Endothelial cell of umbilical vein (primary cell): ENCODE measurements at regions not wholly inside any gene's neighbourhood (a gene's known extent, or its start where the extent isn't known, plus 50 kb on each side); places are given as distances from the start of the nearest gene placed in this dataset.

ENCODE experiments used
- BruUV-seq: library from RNA; stranded (reverse); fragments of 400-500 nt; replicated peaks from 2 replicates; lab custom pipeline; 2021; lab: Mats Ljungman, UMichigan
- CTCF ChIA-PET: fragments of 300-600, 350-600 bp; sonication (Branson Sonifier 250); formaldehyde crosslinking; loops from one replicate; lab custom pipeline; 2021; ENCODE audit warnings: antibody characterized with exemption, inconsistent platforms; lab: Charles Lee
- POLR2A ChIA-PET: fragments of 300-600, 350-600 bp; sonication (Branson Sonifier 250); formaldehyde crosslinking; loops from one replicate; lab custom pipeline; 2021; ENCODE audit warnings: antibody characterized with exemption, inconsistent platforms; lab: Charles Lee
- DNase-seq: peaks from one replicate; pipeline ENCODE4 v3.0.0-alpha.2; 2011; ENCODE audit warnings: low read depth, low spot score
- FAIRE-seq: peaks from 2 replicates; lab custom pipeline; 2011; peaks lifted over from hg19 to GRCh38; lab: Jason Lieb, UNC
- H2AFZ ChIP-seq: 2 replicates; pipeline ENCODE4 v1.6.0; 2012; ENCODE audit warnings: low read depth, low read length, control low read depth, inconsistent platforms
- H3K27ac ChIP-seq: 2 replicates; pipeline ENCODE4 v1.5.1; 2011; ENCODE audit warnings: low read depth, mild to moderate bottlenecking, control low read depth, low read length, moderate library complexity; ENCODE audit not compliant: insufficient read depth
- H3K27me3 ChIP-seq, 2 experiments: 2 replicates each; pipeline versions ENCODE4 v1.6.0 to v1.6.1; 2011; ENCODE audit warnings: low read length in 2 of 2, mixed read lengths in 1 of 2; ENCODE audit not compliant: control insufficient read depth in 2 of 2, insufficient read depth in 2 of 2
- H3K36me3 ChIP-seq, 2 experiments: 2 replicates in 1 of 2; 3 replicates in 1 of 2; pipeline ENCODE4 v1.5.1; 2011; ENCODE audit warnings: low read length in 2 of 2, mild to moderate bottlenecking in 1 of 2, moderate library complexity in 1 of 2; ENCODE audit not compliant: control insufficient read depth in 2 of 2, insufficient read depth in 2 of 2; ENCODE audit errors: extremely low read depth in 1 of 2
- H3K4me1 ChIP-seq: 3 replicates; pipeline ENCODE4 v1.5.1; 2011; ENCODE audit warnings: mild to moderate bottlenecking, low read length; ENCODE audit not compliant: control insufficient read depth, insufficient read depth; ENCODE audit errors: extremely low read depth
- H3K4me2 ChIP-seq: 2 replicates; pipeline ENCODE4 v1.6.1; 2011; ENCODE audit warnings: low read length, control low read depth, mixed read lengths; ENCODE audit not compliant: insufficient read depth
- H3K4me3 ChIP-seq, 3 experiments: fragments of 200-600 bp in 1 of 3; sonication (generic), shearing (Covaris generic) in 1 of 3; replicated peaks in 1 of 3; 2 replicates each; pipeline ENCODE4 v1.5.1; 2011 to 2016; ENCODE audit warnings: control low read depth in 3 of 3, low read length in 3 of 3, mild to moderate bottlenecking in 2 of 3, inconsistent platforms in 1 of 3, low read depth in 1 of 3, moderate library complexity in 1 of 3; ENCODE audit not compliant: insufficient read depth in 1 of 3
- H3K79me2 ChIP-seq: 2 replicates; pipeline ENCODE4 v1.6.0; 2012; ENCODE audit warnings: low read length, inconsistent platforms; ENCODE audit not compliant: control insufficient read depth, insufficient read depth
- H3K9ac ChIP-seq: replicated peaks from 2 replicates; pipeline ENCODE3; 2011; ENCODE audit warnings: low read length, control low read depth; ENCODE audit not compliant: insufficient read depth; ENCODE audit errors: extremely low read depth
- H3K9me1 ChIP-seq: replicated peaks from 3 replicates; pipeline ENCODE4 v1.6.0; 2011; ENCODE audit warnings: mild to moderate bottlenecking, low read length; ENCODE audit not compliant: control insufficient read depth, insufficient read depth; ENCODE audit errors: extremely low read depth
- H3K9me3 ChIP-seq: replicated peaks from 2 replicates; pipeline ENCODE4 v1.5.1; 2012; ENCODE audit warnings: low read length, inconsistent platforms; ENCODE audit not compliant: control insufficient read depth, insufficient read depth
- H4K20me1 ChIP-seq: replicated peaks from 2 replicates; pipeline ENCODE3; 2011; ENCODE audit warnings: mild to moderate bottlenecking, low read length; ENCODE audit not compliant: control insufficient read depth, insufficient read depth; ENCODE audit errors: extremely low read depth
- EZH2 ChIP-seq: IDR thresholded peaks from 2 replicates; pipeline ENCODE4 v1.6.1; 2012; ENCODE audit warnings: borderline replicate concordance, low read depth, mild to moderate bottlenecking, moderate library complexity, low read length, inconsistent platforms; ENCODE audit not compliant: severe bottlenecking
- FOS ChIP-seq: IDR thresholded peaks from 2 replicates; pipeline ENCODE4 v1.6.1; 2011; ENCODE audit warnings: mild to moderate bottlenecking, low read length, moderate library complexity, borderline replicate concordance; ENCODE audit not compliant: insufficient read depth
- GATA2 ChIP-seq: IDR thresholded peaks from 2 replicates; pipeline ENCODE4 v1.7.0; 2011; ENCODE audit warnings: low read depth, mild to moderate bottlenecking, moderate library complexity, mixed read lengths, low read length; ENCODE audit not compliant: insufficient read length, insufficient read depth
- JUN ChIP-seq: IDR thresholded peaks from 2 replicates; pipeline ENCODE4 v1.6.1; 2011; ENCODE audit warnings: borderline replicate concordance, low read depth; ENCODE audit not compliant: insufficient read length, insufficient read depth
- MYC ChIP-seq: IDR thresholded peaks from one replicate; pipeline ENCODE4 v1.6.1; 2011; ENCODE audit warnings: mild to moderate bottlenecking, low read depth, low read length
- POLR2A ChIP-seq: IDR thresholded peaks from 2 replicates; pipeline ENCODE4 v1.6.1; 2012; ENCODE audit warnings: low read depth, mild to moderate bottlenecking, control low read depth, low read length
- POLR2AphosphoS5 ChIP-seq: IDR thresholded peaks from 2 replicates; pipeline ENCODE4 v1.6.1; 2012; ENCODE audit warnings: low read depth, mild to moderate bottlenecking, control low read depth, low read length, moderate library complexity; ENCODE audit not compliant: insufficient read depth
- dilution Hi-C: fragments of 300-500 bp; cut with MboI; formaldehyde crosslinking; loops from one replicate; pipeline ENCODE4 v1.15.0; 2019; ENCODE audit warnings: low sequenced_read_pairs; ENCODE audit not compliant: extremely low pct_ligation_motif_present
- intact Hi-C: fragments of 100-400 bp; cut with micrococcal nuclease; formaldehyde crosslinking; loops from one replicate; pipeline ENCODE4 v1.10.0; 2022
- TF ChIP-seq, protein P1 (sequence below), 2 donors: IDR thresholded peaks; 1 replicate in 1 of 2; 2 replicates in 1 of 2; pipeline ENCODE4 v1.5.1; 2011; ENCODE audit warnings: low read length in 2 of 2, mild to moderate bottlenecking in 2 of 2, moderate library complexity in 2 of 2, control low read depth in 1 of 2, inconsistent platforms in 1 of 2, low read depth in 1 of 2; ENCODE audit not compliant: insufficient read depth in 1 of 2; ENCODE audit errors: extremely low read depth in 1 of 2
- TF ChIP-seq, protein P2 (sequence below): IDR thresholded peaks from 2 replicates; pipeline ENCODE4 v1.6.1; 2011; ENCODE audit not compliant: insufficient read depth, insufficient read length

DNA sequence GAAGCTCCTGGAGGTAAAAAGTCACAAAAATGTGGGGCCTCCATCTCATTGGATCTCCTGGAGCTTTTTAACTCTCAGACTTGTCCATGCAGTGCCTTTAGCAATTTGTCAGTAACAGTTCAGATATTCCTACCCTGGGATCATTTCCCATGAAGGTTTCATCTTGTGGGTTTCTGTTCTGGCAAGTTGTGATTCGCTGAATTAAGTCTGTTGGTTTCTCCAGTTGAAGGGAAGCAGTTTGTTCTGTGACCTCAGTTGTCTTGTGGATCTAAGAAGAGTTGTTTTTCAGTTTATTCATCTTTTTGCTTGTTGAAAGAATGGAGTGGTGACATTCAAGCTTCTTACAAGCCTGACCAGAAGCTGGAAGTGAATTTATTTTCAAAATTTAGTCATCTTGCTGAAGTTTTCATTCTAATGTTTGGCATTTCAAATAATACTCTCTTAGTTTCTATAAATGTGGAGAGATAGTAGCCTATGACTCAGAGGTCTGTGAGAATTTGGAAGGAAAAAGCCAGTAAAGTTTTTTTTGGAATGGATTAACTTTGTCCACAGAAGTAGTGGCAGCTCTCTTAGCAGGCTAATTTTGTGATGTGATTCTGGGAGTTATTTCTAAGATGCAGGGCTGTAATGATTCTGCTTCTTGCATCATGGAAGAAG is 120.1 kb upstream of the CSNK1A1L start:
- Histone ChIP-seq H3K27ac (no peak overlapping the region), H2AFZ (no peak overlapping the region), H3K9me1 (no peaks in the 10 kb centered on the region), H3K4me3 (no peak overlapping the region), H4K20me1 (no peaks in the 10 kb centered on the region), H3K27me3 (peaks cover 0 to 1% of the 10 kb centered on the region in 2 experiments), H3K9ac (no peak overlapping the region), H3K9me3 (no peaks in the 10 kb centered on the region), H3K79me2 (no peaks in the 10 kb centered on the region), H3K4me1 (no peaks in the 10 kb centered on the region), H3K36me3 (no peaks in the 10 kb centered on the region), H3K4me2 (no peak overlapping the region)
- no peak for DNase-seq
- dilution Hi-C loops (no loop called here), intact Hi-C loops (no loop called here)
- TF ChIP-seq JUN (no peak), FOS (no peak), POLR2A (no peak), MYC (no peak), GATA2 (no peak), EZH2 (no peak), POLR2AphosphoS5 (no peak)
- TF ChIP-seq, protein P1, sequence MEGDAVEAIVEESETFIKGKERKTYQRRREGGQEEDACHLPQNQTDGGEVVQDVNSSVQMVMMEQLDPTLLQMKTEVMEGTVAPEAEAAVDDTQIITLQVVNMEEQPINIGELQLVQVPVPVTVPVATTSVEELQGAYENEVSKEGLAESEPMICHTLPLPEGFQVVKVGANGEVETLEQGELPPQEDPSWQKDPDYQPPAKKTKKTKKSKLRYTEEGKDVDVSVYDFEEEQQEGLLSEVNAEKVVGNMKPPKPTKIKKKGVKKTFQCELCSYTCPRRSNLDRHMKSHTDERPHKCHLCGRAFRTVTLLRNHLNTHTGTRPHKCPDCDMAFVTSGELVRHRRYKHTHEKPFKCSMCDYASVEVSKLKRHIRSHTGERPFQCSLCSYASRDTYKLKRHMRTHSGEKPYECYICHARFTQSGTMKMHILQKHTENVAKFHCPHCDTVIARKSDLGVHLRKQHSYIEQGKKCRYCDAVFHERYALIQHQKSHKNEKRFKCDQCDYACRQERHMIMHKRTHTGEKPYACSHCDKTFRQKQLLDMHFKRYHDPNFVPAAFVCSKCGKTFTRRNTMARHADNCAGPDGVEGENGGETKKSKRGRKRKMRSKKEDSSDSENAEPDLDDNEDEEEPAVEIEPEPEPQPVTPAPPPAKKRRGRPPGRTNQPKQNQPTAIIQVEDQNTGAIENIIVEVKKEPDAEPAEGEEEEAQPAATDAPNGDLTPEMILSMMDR (IDR thresholded peaks at IDR 0.05; ENCODE audit: extremely low read depth in 1 of 2, insufficient read depth in 1 of 2, low read depth in 1 of 2, low read length in 2 of 2): no peak
- TF ChIP-seq, protein P2, sequence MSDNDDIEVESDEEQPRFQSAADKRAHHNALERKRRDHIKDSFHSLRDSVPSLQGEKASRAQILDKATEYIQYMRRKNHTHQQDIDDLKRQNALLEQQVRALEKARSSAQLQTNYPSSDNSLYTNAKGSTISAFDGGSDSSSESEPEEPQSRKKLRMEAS: no peak
- ChIA-PET POLR2A (no interaction called here), CTCF (no interaction called here)
- no peak for FAIRE-seq
- no TSS peak for BruUV-seq
